ENCODE measurements at regions not wholly inside any gene's neighbourhood (a gene's known extent, or its start where the extent isn't known, plus 50 kb on each side); places are given as distances from the start of the nearest gene placed in this dataset.

DNA sequence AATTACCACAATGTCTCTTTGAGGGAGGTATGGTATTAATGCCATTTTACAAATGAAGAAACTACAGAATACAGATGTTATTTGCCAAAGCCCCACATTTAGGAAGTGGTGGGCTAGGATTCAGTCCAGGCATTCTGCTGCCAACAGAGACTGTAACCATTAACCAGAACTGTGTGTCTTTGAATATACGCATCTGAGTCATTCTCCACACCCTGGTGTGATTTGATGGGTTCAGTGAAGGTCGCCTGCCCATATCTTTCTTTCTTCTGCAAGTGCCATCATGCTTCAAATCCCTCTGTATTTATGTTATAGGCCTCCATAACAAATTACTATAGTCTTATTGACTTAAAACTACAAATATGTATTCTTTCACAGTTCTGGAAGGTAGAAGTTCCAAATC is 479.0 kb upstream of the DCC start:
- Mint-ChIP-seq H3K36me3 (no peaks in the 10 kb centered on the region), H3K4me3 (no peak overlapping the region), H3K4me1 (peaks cover 5% of the 10 kb centered on the region), H3K9me3 (peaks cover 3% of the 10 kb centered on the region), H3K27me3 (ENCODE audit: insufficient read depth, low read depth) (peaks cover 3% of the 10 kb centered on the region), H3K27ac (no peak overlapping the region)
- DNase-seq (ENCODE audit: low spot score): no peak
- Histone ChIP-seq H3K27ac (no peak overlapping the region), H3K4me1 (no peaks in the 10 kb centered on the region), H3K4me3 (no peak overlapping the region), H3K9ac (no peak overlapping the region), H3K79me2 (ENCODE audit: low read depth) (no peaks in the 10 kb centered on the region), H2AFZ (replicated peaks) (no peak overlapping the region), H3K36me3 (no peaks in the 10 kb centered on the region), H3K27me3 (no peaks in the 10 kb centered on the region), H3K4me2 (no peak overlapping the region), H3F3A (ENCODE audit: low read depth) (no peaks in the 10 kb centered on the region), H3K9me3 (ENCODE audit: low read depth) (no peaks in the 10 kb centered on the region), H4K20me1 (ENCODE audit: low read depth) (no peaks in the 10 kb centered on the region)
- no peak for TF ChIP-seq EZH2 (IDR thresholded peaks at IDR 0.05)
- TF ChIP-seq, protein P1, sequence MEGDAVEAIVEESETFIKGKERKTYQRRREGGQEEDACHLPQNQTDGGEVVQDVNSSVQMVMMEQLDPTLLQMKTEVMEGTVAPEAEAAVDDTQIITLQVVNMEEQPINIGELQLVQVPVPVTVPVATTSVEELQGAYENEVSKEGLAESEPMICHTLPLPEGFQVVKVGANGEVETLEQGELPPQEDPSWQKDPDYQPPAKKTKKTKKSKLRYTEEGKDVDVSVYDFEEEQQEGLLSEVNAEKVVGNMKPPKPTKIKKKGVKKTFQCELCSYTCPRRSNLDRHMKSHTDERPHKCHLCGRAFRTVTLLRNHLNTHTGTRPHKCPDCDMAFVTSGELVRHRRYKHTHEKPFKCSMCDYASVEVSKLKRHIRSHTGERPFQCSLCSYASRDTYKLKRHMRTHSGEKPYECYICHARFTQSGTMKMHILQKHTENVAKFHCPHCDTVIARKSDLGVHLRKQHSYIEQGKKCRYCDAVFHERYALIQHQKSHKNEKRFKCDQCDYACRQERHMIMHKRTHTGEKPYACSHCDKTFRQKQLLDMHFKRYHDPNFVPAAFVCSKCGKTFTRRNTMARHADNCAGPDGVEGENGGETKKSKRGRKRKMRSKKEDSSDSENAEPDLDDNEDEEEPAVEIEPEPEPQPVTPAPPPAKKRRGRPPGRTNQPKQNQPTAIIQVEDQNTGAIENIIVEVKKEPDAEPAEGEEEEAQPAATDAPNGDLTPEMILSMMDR (IDR thresholded peaks at IDR 0.05): no peak
- no peak for TF ChIP-seq EZH2phosphoT487 (IDR thresholded peaks at IDR 0.05)

DNA sequence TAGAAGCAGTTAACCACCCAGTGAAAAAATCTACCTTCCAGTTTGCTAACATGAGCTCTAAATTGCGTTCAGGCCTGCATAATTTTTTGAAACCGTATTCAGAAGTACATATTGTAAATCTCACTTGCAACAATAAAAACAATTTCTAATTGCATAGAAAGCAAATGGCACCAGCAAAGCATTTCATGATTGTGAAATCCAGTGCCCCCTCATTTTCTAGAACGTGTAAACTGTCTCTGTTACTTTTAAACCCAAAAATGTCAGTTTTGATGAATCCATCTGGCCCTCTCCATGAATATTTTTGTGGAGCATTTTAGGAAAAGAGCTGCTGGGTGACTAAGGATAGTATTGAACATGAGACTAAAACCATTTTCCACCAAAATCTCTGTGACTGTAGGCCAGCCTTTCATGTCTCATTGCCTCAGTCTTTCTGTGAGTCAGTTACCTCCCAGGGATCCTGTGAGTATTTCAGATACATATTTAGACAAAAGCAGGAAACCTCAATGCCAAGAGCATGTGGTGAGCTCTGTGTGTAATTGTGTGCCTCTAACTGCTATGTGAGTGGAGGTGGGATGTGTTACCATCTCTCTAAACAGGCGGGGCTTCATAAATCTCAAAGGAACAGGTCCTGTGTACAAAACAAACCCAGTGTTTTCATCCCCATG is 477.8 kb upstream of the DCC start:
- Histone ChIP-seq H3K4me2 (no peak overlapping the region), H3K4me1 (no peaks in the 10 kb centered on the region), H3K9me3 (ENCODE audit: low read depth) (no peaks in the 10 kb centered on the region), H4K20me1 (ENCODE audit: low read depth) (no peaks in the 10 kb centered on the region), H3K4me3 (no peak overlapping the region), H3K36me3 (no peaks in the 10 kb centered on the region), H3K27me3 (no peaks in the 10 kb centered on the region), H3F3A (ENCODE audit: low read depth) (no peaks in the 10 kb centered on the region), H2AFZ (replicated peaks) (no peak overlapping the region), H3K9ac (no peak overlapping the region), H3K27ac (no peak overlapping the region), H3K79me2 (ENCODE audit: low read depth) (no peaks in the 10 kb centered on the region)
- no peak for DNase-seq (ENCODE audit: low spot score)
- TF ChIP-seq EZH2 (IDR thresholded peaks at IDR 0.05): no peak
- TF ChIP-seq, protein P1 (IDR thresholded peaks at IDR 0.05): no peak
- no peak for TF ChIP-seq EZH2phosphoT487 (IDR thresholded peaks at IDR 0.05)
- no peak overlapping the region for H3K4me3 Mint-ChIP-seq
- H3K27me3 Mint-ChIP-seq (ENCODE audit: insufficient read depth, low read depth): peaks cover 1% of the 10 kb centered on the region
- no peak overlapping the region for H3K27ac Mint-ChIP-seq
- H3K9me3 Mint-ChIP-seq: peaks cover 3% of the 10 kb centered on the region
- peaks cover under 1% of the 10 kb centered on the region for H3K4me1 Mint-ChIP-seq
- no peaks in the 10 kb centered on the region for H3K36me3 Mint-ChIP-seq

DNA sequence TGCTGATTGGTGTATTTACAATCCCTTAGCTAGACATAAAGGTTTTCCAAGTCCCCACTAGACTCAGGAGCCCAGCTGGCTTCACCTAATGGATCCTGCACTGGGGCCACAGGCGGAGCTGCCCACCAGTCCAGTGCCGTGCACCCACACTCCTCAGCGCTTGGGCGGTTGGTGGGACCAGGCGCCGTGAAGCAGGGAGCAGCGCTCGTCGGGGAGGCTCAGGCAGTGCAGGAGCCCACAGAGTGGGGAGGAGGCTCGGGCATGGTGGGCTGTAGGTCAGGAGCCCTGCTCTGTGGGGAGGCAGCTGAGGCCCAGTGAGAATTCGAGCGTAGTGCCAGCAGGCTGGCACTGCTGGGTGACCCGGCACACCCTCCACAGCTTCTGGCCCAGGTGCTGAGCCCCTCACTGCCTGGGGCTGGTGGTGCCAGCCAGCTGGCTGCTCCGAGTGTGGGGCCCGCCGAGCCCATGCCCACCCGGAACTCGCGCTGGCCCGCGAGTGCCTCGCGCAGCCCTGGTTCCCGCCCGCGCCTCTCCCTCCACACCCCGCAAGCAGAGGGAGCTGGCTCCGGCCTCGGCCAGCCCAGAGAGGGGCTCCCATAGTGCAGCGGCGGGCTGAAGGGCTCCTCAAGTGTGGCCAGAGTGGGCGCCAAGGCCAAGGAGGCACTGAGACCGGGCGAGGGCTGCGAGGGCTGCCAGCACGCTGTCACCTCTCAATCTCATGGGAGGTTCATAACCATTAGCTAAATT is 475.6 kb upstream of the DCC start:
- peaks cover 6% of the 10 kb centered on the region for H3K27me3 Mint-ChIP-seq (ENCODE audit: insufficient read depth, low read depth)
- no peaks in the 10 kb centered on the region for H3K4me1 Mint-ChIP-seq
- Histone ChIP-seq H3K9me3 (ENCODE audit: low read depth) (no peaks in the 10 kb centered on the region), H3F3A (ENCODE audit: low read depth) (no peaks in the 10 kb centered on the region), H3K36me3 (no peaks in the 10 kb centered on the region), H3K4me2 (no peak overlapping the region), H3K79me2 (ENCODE audit: low read depth) (no peaks in the 10 kb centered on the region), H3K27ac (no peak overlapping the region), H4K20me1 (ENCODE audit: low read depth) (no peaks in the 10 kb centered on the region), H2AFZ (replicated peaks) (no peak overlapping the region), H3K9ac (no peak overlapping the region), H3K4me3 (no peak overlapping the region), H3K4me1 (no peaks in the 10 kb centered on the region), H3K27me3 (no peaks in the 10 kb centered on the region)
- no peaks in the 10 kb centered on the region for H3K36me3 Mint-ChIP-seq
- DNase-seq (ENCODE audit: low spot score): no peak
- TF ChIP-seq EZH2phosphoT487 (IDR thresholded peaks at IDR 0.05) (no peak), EZH2 (IDR thresholded peaks at IDR 0.05) (no peak)
- TF ChIP-seq, protein P1 (IDR thresholded peaks at IDR 0.05): no peak
- peaks cover 3% of the 10 kb centered on the region for H3K9me3 Mint-ChIP-seq
- H3K4me3 Mint-ChIP-seq: no peak overlapping the region
- H3K27ac Mint-ChIP-seq: no peak overlapping the region

All from neural progenitor cell (in vitro differentiated cells).